ENCODE measurements at regions not wholly inside any gene's neighbourhood (a gene's known extent, or its start where the extent isn't known, plus 50 kb on each side); places are given as distances from the start of the nearest gene placed in this dataset.

DNA sequence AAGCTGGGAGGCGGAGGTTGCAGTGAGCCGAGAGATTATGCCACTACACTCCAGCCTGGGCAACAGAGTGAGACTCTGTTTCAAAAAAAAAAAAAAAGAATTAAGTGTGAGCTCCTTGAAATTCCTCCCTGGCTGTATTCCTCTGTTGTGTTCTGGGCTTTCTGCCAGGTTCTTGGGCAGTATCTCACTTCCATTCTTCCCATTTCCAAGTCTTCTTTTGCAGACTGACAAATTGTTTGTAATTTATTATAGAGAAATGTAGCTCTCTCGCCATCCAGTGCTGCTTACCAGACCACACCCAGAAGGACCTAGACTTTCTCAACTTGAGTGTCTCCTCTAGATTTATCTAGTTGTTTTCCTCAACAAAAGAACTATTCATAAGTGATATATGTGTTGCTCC lies 105.0 kb upstream of the ADGRL2 start:
- DNase-seq = no peak

DNA sequence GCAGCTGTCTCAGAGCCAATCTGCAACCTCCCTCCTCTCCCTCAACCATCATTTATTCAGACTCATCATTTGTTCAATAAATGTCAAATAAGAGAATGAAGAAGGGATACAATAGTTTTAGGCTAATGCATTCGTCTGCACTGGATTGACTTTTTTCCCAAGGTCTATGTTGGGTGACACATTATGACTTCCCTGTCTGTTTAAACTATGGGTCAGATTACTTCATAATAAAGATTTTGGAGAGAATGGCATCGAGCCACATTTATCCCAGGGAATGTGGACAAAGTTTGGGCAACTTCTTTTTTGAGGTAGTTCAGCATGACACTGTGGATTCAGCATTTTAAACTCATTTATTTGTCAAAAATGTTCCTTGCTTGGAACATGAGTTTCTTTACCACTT lies 107.4 kb upstream of the ADGRL2 start:
- no peak for DNase-seq

DNA sequence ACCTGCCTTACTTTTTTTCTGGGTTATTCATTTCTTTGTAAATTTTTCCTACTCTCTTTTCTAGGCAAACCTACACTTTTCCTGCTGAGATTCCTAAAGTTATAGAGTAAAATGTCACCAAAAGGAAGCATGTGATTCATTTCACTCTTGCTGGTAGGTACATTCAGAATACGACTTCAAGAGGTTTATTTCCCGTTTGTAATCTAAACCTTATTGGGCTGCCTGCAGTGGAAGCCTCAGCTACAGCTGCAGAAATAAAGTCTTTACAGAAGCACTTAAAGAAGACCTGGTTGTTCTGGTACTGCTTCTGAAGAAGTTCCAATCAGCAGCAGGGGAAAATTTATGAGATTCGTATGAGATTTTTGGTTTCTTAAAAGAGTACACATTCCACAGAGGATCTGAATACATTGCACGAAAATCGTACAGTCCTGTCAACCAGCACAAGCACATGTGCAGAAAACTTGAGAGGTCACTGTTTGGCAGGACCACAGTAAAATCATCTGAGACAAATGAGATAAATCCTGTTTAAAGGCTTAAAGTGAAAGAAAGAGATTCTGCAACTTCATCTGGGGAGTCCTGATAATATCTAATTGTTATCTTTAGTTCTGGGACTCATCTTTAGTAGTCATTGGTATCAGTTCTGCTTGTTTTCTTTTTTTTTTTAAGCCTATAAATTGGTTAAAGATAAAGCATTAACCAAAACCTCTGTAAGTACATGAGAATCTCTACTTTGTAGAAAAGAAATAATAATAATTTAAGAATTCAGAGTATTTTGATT lies 109.9 kb upstream of the ADGRL2 start:
- no peak for DNase-seq

DNA sequence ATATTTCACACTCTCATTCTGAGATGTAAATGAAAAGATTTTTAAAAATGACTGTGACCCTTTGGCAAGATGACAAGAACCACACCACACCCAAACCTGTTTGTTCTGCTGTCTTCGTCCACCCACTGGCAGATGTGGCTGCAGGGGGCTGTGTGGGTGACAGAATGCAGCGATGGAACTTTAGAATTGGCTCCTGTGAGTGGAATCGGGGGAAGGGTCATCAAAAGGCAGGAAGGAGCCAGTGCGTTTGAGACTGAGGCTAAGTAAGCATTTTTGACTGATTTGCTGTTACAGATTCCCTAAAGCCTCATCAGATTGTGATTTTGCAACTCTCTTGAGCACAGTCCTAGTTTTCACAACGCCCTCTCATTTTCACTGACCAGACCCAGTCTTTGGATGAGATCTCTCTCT lies 111.2 kb upstream of the ADGRL2 start:
- no peak for DNase-seq

DNA sequence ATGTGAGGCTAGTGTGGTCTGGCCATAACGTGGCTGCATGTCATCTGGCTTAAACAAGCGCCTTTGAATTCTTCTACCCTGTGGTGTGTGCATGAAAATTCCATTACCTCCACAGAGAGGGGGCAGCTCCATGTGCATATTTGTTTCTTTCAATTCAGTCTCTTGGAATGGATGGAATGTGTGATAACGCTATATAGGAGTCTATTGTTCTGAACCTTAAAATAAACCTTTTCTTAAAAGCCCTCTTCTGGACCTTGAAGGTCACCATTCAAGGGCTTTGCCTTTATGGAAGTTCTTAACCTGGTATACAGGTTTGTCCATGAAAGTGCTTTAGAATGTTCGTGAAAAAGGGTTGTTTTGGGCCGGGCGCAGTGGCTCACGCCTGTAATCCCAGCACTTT lies 118.2 kb upstream of the ADGRL2 start:
- no peak for DNase-seq

DNA sequence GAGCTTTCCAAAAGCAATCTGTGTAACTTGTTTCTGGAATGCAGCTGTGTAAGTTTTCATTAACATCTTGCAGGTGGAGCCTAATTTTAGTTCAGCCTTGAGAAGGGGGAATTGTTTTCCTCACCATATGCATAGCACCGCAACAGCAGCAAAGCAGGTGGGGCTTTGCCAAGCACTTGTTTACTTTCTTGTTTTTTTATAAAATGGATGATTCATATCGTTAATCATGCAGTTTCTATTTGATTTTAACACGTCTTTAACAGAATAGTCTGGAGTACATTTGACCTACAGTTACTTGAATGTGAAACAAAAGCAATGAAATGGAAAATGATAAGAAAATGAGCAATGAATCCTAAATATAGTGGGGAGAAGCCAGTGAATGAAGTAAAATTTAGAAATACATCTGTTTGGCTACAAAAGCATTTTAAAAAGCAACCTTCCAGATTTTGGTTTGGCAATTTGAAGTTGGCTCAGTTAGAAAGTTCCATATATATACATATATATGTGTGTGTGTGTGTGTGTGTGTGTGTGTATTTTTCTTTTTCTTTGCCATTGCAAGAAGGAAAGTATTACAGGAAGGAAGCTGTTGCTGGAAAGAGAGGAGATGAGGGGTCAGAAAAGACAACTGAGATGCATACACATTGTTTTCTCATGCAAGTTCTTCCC lies 119.0 kb upstream of the ADGRL2 start:
- DNase-seq = no peak

DNA sequence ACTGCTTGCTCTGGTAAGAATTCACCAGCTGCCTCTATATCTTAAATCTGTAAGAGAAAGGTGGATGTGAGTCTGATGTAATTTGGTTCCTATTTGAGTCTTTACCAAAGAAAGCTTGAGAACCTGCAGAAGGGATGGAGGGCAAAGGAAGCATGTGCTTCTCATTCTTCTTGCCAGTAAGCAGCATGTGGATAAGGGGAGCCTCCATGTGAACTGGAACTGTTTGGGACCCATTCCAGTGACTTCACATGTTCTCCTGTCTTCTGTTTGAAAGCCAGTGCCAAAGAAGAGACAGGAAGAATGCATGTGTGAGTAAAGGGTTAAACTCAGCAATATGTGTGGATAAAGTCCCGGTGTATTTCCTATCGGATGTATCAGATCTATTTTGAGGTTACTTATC lies 119.6 kb upstream of the ADGRL2 start:
- no peak for DNase-seq

DNA sequence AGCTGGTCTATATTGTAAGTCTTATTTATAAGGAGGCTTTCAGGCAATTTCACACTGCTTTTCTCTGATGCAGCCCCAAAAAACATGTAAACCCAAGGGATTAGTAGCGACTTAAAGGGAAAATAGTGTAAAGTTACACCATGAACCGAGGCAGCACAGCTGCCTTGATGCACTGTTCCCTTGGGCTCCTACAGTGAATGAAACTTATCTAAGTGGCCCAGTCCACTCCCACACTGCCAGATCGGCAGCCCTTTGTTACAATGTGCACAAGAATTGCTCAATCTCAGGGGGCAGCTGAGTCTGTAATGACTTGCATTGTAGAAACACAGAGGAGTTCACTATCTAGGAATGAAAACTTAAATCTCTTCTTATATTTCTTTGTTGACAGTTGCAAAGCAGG lies 120.8 kb upstream of the ADGRL2 start:
- no peak for DNase-seq

DNA sequence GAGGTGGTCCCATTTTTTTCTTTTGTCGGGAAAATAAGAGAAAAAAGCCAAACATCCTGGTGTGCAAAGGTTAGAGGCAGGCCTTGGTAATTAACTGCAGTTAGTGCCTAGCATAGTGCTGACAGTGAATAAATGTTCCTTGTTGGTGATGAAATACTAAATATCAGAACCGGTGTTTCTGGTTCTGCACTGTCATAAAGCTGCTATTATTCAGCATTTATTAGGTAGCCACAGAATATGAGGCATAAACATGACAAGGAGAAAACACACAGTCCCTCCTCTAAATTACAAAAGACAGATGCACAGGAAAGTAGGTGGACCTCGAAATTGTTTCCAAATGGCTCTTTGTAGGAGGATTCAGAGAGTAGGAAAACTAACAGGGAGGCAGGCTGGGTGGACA lies 122.0 kb upstream of the ADGRL2 start:
- no peak for DNase-seq

DNA sequence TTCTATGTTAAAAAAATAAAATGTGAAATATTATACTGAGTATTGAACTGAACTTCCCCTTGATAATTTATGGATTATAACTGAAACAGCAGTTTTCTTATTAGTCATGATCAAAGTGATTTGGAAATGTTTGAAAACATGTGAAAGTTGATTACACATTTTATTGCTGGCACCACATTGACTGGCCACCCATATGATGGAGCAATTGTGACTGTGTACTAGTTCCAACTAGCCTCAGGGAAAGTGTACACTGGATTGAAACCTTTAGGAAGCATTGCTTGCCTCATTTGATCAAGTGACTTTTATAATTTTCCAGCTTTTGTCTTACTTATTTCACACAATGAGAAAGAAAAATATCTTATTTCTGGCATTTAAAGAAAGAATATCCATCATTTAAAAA lies 128.0 kb upstream of the ADGRL2 start:
- DNase-seq = no peak

DNA sequence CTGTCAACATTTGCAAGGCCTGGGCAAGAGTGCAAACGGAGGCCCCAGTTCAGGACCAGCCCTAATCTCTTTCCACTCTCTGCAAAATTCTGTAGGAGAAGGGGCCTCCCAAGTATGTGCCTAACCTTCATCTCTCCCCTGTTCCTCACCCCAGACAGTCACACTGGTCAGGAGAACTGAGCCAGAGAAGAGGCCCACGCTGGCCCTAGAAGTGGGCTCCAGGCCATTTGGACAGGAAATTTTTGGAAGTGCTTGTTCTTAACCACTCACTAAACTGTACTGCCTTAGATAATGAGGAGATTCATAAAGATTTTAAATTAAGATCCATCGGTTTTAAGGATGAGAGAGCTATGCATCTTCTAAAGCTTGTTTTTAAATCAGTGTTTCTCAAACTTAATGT lies 129.7 kb upstream of the ADGRL2 start:
- no peak for DNase-seq

DNA sequence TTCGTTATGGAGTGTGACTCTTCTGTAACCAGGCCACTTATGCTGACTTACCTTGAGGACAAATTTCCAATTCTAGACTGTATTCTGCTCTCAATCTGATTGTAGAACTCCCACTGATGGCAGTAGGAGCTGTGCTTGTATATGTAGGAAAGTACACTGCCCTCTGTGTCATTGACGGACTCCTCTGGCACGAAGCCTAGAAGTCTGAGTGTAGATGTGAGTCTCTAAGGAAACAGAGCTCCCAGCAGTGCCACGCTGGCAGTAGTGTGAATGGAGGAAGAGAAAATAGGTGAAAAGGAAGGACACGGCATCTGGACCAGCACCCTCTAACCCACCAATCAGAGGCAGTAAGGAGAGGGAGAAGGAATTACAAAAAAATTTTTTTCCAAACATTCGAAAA lies 130.4 kb upstream of the ADGRL2 start:
- no peak for DNase-seq

DNA sequence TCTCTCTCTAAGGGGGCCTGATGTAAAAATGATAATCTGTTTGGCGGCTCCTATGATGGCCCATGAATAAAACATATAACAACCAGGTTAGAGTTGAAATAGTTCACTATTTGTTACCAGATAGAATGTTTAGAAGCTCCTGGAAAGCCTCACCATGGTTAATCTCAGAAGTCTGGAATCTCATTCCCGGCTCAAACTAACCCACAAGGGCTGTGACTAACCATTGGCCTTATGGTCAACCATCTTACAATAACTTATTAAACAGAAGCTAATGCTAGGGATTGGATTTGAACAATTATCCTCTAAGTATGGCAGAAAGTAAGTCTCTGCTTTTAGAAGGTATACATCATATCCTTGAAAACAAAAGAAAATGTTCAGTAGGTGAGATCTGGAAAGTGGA lies 134.1 kb upstream of the ADGRL2 start:
- DNase-seq = no peak

DNA sequence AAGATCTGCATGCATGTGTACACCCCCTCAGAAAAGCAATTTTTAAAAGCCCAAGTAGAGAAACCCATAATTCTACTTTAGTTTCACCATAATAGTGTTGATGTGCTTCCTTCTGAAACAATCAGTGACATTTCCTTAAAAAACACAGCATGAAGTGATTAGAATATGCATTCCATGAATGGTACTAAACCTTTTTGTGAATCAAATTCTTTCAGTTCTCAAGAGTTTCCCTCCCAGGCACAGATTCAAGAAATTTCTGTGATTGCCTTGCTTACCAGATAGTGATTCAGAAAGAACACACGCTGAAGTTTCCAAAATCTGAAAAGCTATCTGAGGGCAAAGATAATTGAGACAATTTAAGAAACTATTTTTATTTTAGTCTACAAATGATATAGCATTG lies 136.4 kb upstream of the ADGRL2 start:
- DNase-seq = no peak

DNA sequence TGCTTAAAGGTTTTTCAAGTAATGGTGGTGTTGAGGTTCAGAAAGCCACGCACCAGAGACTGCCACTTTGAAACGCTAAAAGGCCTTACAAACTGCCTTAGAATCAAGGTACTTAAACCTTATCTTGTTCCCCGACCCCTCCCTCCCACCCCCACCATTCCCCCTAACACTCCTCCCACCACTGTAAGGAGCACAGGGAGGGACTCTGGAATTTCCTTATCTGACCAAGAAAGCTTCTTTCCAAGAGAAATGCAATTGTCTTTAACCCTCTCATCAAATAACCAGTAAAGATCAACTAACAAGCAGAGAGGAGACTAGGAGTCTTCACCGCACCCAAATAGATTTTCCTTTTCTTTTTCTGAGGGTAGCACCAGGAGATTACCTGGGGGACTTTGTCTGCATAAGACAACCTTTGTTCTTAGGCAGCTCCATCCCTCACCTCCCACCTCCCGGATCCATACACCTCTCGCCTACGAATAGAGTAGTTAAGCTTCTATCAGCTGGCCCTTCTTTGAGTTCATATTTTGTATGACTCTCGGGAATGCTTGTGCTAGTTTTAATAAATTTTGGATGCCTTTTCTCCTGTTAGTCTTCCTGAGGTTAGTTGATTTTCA lies 137.7 kb upstream of the ADGRL2 start:
- no peak for DNase-seq

DNA sequence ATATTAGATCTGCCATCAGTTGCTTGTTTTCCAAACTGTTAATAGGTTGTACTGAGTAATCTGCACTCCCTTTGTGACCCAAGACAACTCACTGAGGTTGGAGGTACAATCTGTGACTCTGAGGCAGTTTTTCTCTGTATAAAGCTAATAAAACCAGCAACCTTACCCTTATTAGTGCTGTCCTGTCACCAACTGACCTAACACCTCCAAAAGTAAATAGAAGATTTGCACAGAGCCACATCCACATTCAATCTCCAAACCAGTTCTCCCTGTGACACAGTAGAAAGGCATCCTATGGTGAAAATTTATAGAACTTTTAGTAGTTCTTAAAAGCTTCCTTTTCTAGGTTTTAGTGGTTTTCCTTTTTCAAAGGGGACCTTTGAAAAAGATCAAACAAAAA lies 140.4 kb upstream of the ADGRL2 start:
- DNase-seq = no peak

DNA sequence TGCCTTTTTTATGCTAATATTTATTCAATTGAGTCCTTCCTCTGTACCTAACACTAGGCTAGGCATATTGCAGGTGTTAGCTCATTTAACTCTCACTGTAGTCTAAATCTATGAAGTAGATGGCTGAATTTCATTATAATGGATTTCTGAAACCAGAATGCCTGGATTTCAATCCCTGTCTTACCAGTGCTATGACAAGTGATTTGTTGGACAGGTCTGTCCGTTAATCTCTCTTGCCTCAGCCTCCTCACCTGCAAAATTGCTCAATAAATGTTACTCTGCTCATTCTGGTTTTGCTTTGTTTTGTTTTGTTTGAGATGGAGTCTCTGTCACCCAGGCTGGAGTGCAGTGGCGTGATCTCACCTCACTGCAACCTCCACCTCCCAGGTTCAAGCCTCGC lies 146.1 kb upstream of the ADGRL2 start:
- DNase-seq = no peak

DNA sequence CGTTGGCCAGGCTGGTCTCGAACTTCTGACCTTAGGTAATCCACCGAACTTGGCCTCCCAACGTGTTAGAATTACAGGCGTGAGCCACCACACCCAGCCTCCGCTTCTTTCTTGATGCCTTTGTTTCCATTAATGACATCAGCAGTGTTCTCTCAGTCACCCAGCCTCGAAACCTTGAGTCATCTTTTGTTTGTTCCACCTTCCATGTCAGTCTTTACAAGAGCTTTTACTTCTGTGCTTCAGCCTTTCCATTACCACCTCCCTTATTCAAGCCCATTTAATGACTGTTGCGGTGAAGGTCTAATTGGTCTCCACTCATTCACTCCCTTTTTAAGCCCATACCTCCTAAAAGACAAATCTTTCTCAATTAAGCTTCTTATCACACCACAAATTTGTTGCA lies 146.6 kb upstream of the ADGRL2 start:
- DNase-seq = no peak

DNA sequence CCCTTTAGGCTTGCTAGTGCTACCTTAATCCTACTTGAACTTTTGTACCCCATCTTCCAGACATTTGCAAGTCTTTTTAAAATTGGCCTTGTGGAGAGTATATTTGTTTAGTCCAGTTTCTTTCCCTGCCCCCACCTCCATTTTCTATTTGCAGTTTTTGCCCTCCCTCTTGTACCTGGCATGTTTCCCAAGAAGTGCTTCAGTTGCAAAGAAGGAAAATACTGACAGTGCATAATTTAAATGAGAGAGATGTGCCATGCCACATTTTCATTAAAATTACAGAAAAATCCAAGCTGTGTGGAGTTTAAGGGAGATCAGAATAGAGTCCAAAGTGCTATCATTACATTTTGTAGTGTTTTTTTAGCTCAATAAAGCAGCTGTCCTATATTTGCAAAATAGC lies 150.0 kb upstream of the ADGRL2 start:
- no peak for DNase-seq

DNA sequence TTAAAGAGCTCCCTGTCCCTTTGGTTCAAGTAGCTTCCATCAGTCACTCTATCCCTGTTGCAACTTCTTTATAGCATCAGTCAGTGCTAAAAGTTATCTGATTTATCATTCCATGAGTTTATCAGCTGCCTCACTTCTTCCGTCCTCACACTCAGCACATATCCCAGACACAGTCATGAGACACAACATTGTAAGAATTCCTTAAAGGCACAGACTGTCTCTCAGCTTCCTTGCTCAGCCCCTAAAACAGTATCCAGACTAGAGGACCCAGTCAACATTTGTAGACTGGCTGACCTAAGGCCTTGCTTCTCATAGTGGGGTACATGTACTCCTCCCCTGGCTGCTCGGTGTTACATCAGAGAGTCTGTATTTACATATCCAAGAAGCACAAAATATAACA lies 164.9 kb upstream of the ADGRL2 start:
- DNase-seq = no peak

DNA sequence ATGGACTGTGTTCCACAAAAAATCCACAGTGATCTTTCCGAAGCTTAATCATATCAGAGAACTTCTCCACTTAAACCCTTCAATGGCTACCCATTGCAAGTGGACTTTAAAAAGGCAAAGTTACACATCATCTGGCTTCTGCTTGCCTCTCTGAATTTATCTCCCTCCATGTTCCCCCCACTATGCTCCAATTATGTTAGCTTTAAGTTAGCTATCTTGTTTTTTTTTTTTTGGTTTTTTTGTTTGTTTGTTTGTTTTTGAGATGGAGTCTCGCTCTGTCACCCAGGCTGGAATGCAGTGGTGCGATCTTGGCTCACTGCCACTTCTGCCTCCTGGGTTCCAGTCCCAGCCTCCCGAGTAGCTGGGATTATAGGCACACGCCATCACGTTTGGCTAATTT lies 166.4 kb upstream of the ADGRL2 start:
- no peak for DNase-seq

DNA sequence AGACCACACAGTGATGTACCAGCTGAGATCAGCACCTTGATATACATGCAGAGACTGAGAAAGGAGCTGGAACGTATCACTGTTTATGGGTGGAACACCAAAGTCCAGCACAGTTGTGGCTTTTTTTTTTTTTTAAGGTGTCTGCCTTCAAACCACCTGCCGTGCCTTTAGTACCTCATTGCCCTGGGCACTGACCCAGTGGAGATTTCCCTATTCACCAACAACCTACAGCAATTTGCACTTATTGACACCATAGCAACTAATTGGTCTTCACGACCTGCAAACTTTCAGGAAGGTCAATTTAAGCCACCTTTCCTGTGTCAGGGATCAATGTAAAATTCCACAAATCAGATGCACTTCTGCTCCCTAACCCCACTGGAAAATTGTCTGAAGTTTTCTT lies 181.6 kb upstream of the ADGRL2 start:
- DNase-seq = no peak

DNA sequence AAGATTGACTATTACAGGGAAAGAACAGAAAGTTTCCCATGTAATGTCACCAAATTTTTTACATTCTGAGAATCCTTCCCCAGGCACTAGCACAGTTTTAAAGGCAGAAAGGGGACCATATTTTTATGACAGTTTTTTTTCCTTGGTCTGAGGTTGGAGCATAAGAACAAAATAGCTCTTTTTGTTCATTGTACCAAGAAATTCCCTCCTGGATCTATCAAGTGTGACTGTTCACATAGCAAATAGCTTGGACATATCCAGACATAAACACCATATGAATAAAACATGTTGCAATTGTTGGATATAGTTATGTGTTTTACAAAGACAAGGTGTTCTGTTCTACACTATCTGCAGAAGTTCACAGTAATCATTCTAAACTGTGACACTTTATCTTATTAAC lies 182.4 kb upstream of the ADGRL2 start:
- no peak for DNase-seq

DNA sequence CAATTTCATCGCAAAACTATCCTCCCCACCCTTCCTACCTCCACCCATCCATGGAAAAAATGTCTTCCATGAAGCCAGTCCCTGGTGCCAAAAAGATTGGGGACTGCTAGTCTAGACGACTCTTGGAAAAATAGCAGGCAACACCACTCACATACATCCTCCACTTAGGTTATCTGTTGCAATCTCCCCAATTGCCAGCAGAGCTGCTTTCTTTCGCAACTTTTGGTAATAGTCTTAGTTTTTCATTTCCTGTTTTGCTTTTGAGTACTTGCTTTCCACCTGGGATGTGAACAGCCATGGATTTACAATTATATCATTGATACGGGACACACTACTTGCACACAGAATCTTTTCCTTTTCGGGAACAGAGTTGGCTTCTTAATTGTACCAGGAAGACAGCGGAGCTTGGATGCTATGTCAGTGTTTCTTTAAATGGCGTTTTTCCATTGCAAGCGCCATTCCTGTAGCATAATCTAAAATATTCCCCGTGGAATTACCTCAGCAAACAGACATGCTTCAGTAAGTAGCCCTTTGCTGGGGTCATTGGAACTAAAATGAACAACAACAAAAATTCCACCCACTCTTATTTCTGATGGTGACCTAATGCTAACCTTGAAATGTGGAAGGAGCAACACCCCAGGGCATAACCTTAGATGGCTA lies 183.3 kb upstream of the ADGRL2 start:
- no peak for DNase-seq

All from bone marrow (tissue), 2 donors.